ENCODE measurements at regions not wholly inside any gene's neighbourhood (a gene's known extent, or its start where the extent isn't known, plus 50 kb on each side); places are given as distances from the start of the nearest gene placed in this dataset.
"Not testable (repeated sequence)": the region's sequence is repeated elsewhere in the genome, so short reads cannot be mapped to it uniquely, and the experiment has no call there.

DNA sequence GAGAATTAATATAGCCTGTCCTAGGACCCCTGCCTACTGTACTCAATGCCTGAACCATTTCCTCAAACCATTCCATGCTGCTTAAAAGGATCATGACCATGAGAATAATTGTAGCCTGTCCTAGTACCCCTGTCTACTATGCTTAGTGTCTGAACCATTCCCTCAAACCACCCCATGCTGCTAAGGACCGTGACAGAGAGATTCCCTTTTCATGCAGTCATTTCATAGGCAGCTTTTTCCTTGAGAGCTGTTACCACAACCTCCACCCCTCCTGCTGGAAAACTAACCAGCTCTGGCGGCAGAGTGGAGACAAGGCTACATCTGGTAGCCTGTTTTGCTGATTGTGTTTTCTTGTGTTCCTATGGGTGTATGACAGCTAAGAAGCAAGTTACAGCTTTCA, 174.9 kb upstream of the SMARCAD1 start:
- H3K9ac ChIP-seq (ENCODE audit: insufficient read depth in 1 of 2, low read length in 2 of 2) = no peak overlapping the region
- no peak for ATAC-seq (ENCODE audit: insufficient read depth, low FRiP score)
- peak in 1 of 3 donors; percentile 0 for DNase-seq
- WGBS, 2 donors = 48 to 72% methylated on average over 2 of the region's 2 CpGs
- no peaks in the 10 kb centered on the region for H3K27me3 ChIP-seq (ENCODE audit: control insufficient read depth in 3 of 3, insufficient read depth in 3 of 3, low read length in 2 of 3)
- H3K36me3 ChIP-seq (ENCODE audit: control insufficient read depth in 4 of 4, insufficient read depth in 4 of 4, low read length in 4 of 4) = no peaks in the 10 kb centered on the region
- no peak overlapping the region for H3K27ac ChIP-seq (ENCODE audit: low read depth in 1 of 2, low read length in 1 of 2)
- TF ChIP-seq, protein P1, sequence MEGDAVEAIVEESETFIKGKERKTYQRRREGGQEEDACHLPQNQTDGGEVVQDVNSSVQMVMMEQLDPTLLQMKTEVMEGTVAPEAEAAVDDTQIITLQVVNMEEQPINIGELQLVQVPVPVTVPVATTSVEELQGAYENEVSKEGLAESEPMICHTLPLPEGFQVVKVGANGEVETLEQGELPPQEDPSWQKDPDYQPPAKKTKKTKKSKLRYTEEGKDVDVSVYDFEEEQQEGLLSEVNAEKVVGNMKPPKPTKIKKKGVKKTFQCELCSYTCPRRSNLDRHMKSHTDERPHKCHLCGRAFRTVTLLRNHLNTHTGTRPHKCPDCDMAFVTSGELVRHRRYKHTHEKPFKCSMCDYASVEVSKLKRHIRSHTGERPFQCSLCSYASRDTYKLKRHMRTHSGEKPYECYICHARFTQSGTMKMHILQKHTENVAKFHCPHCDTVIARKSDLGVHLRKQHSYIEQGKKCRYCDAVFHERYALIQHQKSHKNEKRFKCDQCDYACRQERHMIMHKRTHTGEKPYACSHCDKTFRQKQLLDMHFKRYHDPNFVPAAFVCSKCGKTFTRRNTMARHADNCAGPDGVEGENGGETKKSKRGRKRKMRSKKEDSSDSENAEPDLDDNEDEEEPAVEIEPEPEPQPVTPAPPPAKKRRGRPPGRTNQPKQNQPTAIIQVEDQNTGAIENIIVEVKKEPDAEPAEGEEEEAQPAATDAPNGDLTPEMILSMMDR (IDR thresholded peaks at IDR 0.05; ENCODE audit: control extremely low read depth, extremely low read depth) = no peak
- H3K4me3 ChIP-seq = no peak overlapping the region
- no peaks in the 10 kb centered on the region for H3K9me3 ChIP-seq (ENCODE audit: control insufficient read depth in 4 of 4, insufficient read depth in 3 of 4, low read length in 3 of 4)
- H3K4me1 ChIP-seq (ENCODE audit: control insufficient read depth in 5 of 5, insufficient read depth in 5 of 5, low read length in 5 of 5) = no peaks in the 10 kb centered on the region

GRCh38 chr4:94036964-94037363, 170.7 kb upstream of the SMARCAD1 start:
- TF ChIP-seq, protein P1 (IDR thresholded peaks at IDR 0.05; ENCODE audit: control extremely low read depth, extremely low read depth) = no peak
- ATAC-seq (ENCODE audit: insufficient read depth, low FRiP score) = no peak
- Histone ChIP-seq H3K4me3 (no peak overlapping the region), H3K36me3 (ENCODE audit: control insufficient read depth in 4 of 4, insufficient read depth in 4 of 4, low read length in 4 of 4) (no peaks in the 10 kb centered on the region), H3K27ac (ENCODE audit: low read depth in 1 of 2, low read length in 1 of 2) (no peak overlapping the region), H3K9ac (ENCODE audit: insufficient read depth in 1 of 2, low read length in 2 of 2) (no peak overlapping the region), H3K4me1 (ENCODE audit: control insufficient read depth in 5 of 5, insufficient read depth in 5 of 5, low read length in 5 of 5) (no peaks in the 10 kb centered on the region), H3K9me3 (ENCODE audit: control insufficient read depth in 4 of 4, insufficient read depth in 3 of 4, low read length in 3 of 4) (no peaks in the 10 kb centered on the region), H3K27me3 (ENCODE audit: control insufficient read depth in 3 of 3, insufficient read depth in 3 of 3, low read length in 2 of 3) (no peaks in the 10 kb centered on the region)
- 70 to 75% methylated on average over 2 of the region's 2 CpGs for WGBS, 2 donors
- no peak for DNase-seq

- Histone ChIP-seq H3K4me1 (ENCODE audit: control insufficient read depth in 5 of 5, insufficient read depth in 5 of 5, low read length in 5 of 5) (no peaks in the 10 kb centered on the region), H3K27me3 (ENCODE audit: control insufficient read depth in 3 of 3, insufficient read depth in 3 of 3, low read length in 2 of 3) (no peaks in the 10 kb centered on the region), H3K27ac (ENCODE audit: low read depth in 1 of 2, low read length in 1 of 2) (no peak overlapping the region), H3K36me3 (ENCODE audit: control insufficient read depth in 4 of 4, insufficient read depth in 4 of 4, low read length in 4 of 4) (no peaks in the 10 kb centered on the region), H3K9ac (ENCODE audit: insufficient read depth in 1 of 2, low read length in 2 of 2) (no peak overlapping the region), H3K9me3 (ENCODE audit: control insufficient read depth in 4 of 4, insufficient read depth in 3 of 4, low read length in 3 of 4) (peaks cover 0 to 2% (median 0%) of the 10 kb centered on the region in 4 donors), H3K4me3 (no peak overlapping the region)
- TF ChIP-seq, protein P1 (IDR thresholded peaks at IDR 0.05; ENCODE audit: control extremely low read depth, extremely low read depth) = no peak
- DNase-seq (peak in 1 of 3 donors; percentile 7), ATAC-seq (ENCODE audit: insufficient read depth, low FRiP score) (no peak)
- WGBS, 2 donors = 75 to 89% methylated on average over 3 of the region's 3 CpGs
Observed at GRCh38 chr4:94038195-94038594, 169.5 kb upstream of the SMARCAD1 start.

DNA sequence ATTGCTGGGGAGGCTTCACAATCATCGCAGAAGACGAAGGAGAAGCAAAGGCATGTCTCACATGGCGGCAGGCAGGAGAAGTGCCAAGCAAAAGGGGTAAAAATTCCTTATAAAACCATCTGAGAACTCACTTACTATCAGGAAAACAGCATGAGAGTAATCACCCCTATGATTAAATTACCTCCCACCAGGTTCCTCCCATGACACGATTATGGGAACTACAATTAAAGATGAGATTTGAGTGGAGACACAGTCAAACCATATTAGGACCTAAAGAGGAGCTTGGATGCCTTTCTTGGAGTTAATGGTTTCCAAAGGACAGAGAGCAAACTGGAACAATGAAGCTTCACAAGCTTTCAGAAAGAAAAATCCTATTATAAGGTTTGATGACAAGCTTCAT, 168.4 kb upstream of the SMARCAD1 start:
- ATAC-seq (ENCODE audit: insufficient read depth, low FRiP score) = no peak
- H3K27me3 ChIP-seq (ENCODE audit: control insufficient read depth in 3 of 3, insufficient read depth in 3 of 3, low read length in 2 of 3) = no peaks in the 10 kb centered on the region
- peaks cover 0 to 2% (median 0%) of the 10 kb centered on the region in 4 donors for H3K9me3 ChIP-seq (ENCODE audit: control insufficient read depth in 4 of 4, insufficient read depth in 3 of 4, low read length in 3 of 4)
- WGBS, 2 donors = 85 to 93% methylated on average over 4 of the region's 4 CpGs
- H3K27ac ChIP-seq (ENCODE audit: low read depth in 1 of 2, low read length in 1 of 2) = no peak overlapping the region
- no peak overlapping the region for H3K4me3 ChIP-seq
- no peak for DNase-seq
- H3K36me3 ChIP-seq (ENCODE audit: control insufficient read depth in 4 of 4, insufficient read depth in 4 of 4, low read length in 4 of 4) = no peaks in the 10 kb centered on the region
- H3K9ac ChIP-seq (ENCODE audit: insufficient read depth in 1 of 2, low read length in 2 of 2) = no peak overlapping the region
- H3K4me1 ChIP-seq (ENCODE audit: control insufficient read depth in 5 of 5, insufficient read depth in 5 of 5, low read length in 5 of 5) = no peaks in the 10 kb centered on the region
- TF ChIP-seq, protein P1 (IDR thresholded peaks at IDR 0.05; ENCODE audit: control extremely low read depth, extremely low read depth) = no peak

GRCh38 chr4:94044471-94044870, 163.2 kb upstream of the SMARCAD1 start:
- 91 to 94% methylated on average over 14 of the region's 14 CpGs for WGBS, 2 donors
- not testable (repeated sequence) for H3K27ac ChIP-seq (ENCODE audit: low read depth in 1 of 2, low read length in 1 of 2); H3K27me3 ChIP-seq (ENCODE audit: control insufficient read depth in 3 of 3, insufficient read depth in 3 of 3, low read length in 2 of 3); H3K4me3 ChIP-seq; H3K36me3 ChIP-seq (ENCODE audit: control insufficient read depth in 4 of 4, insufficient read depth in 4 of 4, low read length in 4 of 4); DNase-seq; H3K9ac ChIP-seq (ENCODE audit: insufficient read depth in 1 of 2, low read length in 2 of 2); ATAC-seq (ENCODE audit: insufficient read depth, low FRiP score); H3K4me1 ChIP-seq (ENCODE audit: control insufficient read depth in 5 of 5, insufficient read depth in 5 of 5, low read length in 5 of 5)
- H3K9me3 ChIP-seq (ENCODE audit: control insufficient read depth in 4 of 4, insufficient read depth in 3 of 4, low read length in 3 of 4) = peaks cover 0 to 10% (median 1%) of the 10 kb centered on the region in 4 donors
